Ovary (tissue), 7 donors: ENCODE measurements at regions not wholly inside any gene's neighbourhood (a gene's known extent, or its start where the extent isn't known, plus 50 kb on each side); places are given as distances from the start of the nearest gene placed in this dataset.
"Not testable (repeated sequence)": the region's sequence is repeated elsewhere in the genome, so short reads cannot be mapped to it uniquely, and the experiment has no call there.

Experiments used
- DNase-seq, 5 donors: peaks; one replicate each; pipeline ENCODE4 v3.0.0-alpha.2; 2019 to 2020
- H3K27ac ChIP-seq, 2 donors: fragments of 200-600 bp; one replicate each; pipeline versions ENCODE4 v1.5.1 to v1.8.0; 2019 to 2022
- H3K27me3 ChIP-seq: fragments of 200-600 bp; one replicate; pipeline ENCODE4 v1.8.0; 2022
- H3K36me3 ChIP-seq: fragments of 200-600 bp; sonication (generic); one replicate; pipeline ENCODE4 v1.5.1; 2019
- H3K4me1 ChIP-seq: one replicate; pipeline ENCODE4 v1.8.1; 2013; ENCODE audit warnings: mild to moderate bottlenecking, moderate library complexity; ENCODE audit not compliant: insufficient read depth
- H3K4me3 ChIP-seq: fragments of 200-600 bp; sonication (generic); one replicate; pipeline ENCODE4 v1.5.1; 2017
- H3K9me3 ChIP-seq, 2 donors: fragments of 200-600 bp in 1 of 2; sonication (generic) in 1 of 2; one replicate each; pipeline versions ENCODE4 v1.5.1 to v1.8.1; 2013 to 2019; ENCODE audit warnings: mild to moderate bottlenecking in 1 of 2, moderate library complexity in 1 of 2
- CTCF ChIP-seq, 3 donors: fragments of 450-650 bp in 2 of 3; fragments of 200-600 bp in 1 of 3; IDR thresholded peaks; one replicate each; pipeline versions ENCODE4 v1.5.1 to v1.8.0; 2016 to 2022; ENCODE audit warnings: antibody characterized with exemption in 3 of 3, mild to moderate bottlenecking in 1 of 3
- EP300 ChIP-seq: sonication (generic); formaldehyde crosslinking; IDR thresholded peaks from one replicate; pipeline ENCODE4 v1.6.1; 2017; ENCODE audit warnings: antibody characterized with exemption
- POLR2A ChIP-seq: fragments of 450-650 bp; IDR thresholded peaks from one replicate; pipeline ENCODE4 v1.6.1; 2017; ENCODE audit warnings: antibody characterized with exemption, mild to moderate bottlenecking, moderate library complexity
- WGBS, 3 donors: extraction: QIAGEN DNeasy Blood & Tissue Kit in 1 of 3; methylation state at CpG; one replicate each; pipeline versions ENCODE4 v1.1.5 to v1.1.7; 2013 to 2017; 5-methylcytosine and 5-hydroxymethylcytosine counted together
- intact Hi-C, 4 donors: fragments of 100-400 bp; cut with DNase I; formaldehyde crosslinking; loops; one replicate each; pipeline versions ENCODE4 v1.11.0 to v1.15.1; 2022 to 2023
- donor health status: DM: no; HTN: no; CAD: no; lungs with moderate emphysema.
- donor health status: DM: no; HTN: no; CAD: no.
- donor health status: Bipolar disorder and iron deficiency.
- donor health status: DM: no; HTN: no; CAD: no.
- donor health status: DM: yes; HTN: yes; CAD: no.

DNA sequence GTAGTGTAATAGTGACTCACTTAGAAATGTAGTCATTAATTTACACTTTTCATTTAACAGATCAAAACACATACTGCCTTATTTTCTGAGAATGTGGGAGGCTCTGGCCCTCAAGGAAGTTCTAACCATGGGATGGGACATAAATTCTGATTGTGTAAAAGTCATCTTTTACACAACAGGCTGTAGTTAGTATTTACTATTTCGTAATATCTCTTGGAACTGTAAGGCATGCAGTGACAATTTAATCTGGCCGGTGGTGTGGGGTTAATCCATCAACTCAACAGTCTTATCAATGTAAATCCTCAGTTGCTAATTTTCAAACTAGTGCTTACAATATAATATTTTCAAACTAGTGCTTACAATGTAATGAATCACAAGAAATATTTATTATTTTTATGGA, 1599.2 kb downstream of the EFNB2 start:
- no peak for DNase-seq
- Histone ChIP-seq H3K4me1 (no peaks in the 10 kb centered on the region), H3K4me3 (no peak overlapping the region), H3K27ac (no peak overlapping the region), H3K27me3 (no peaks in the 10 kb centered on the region), H3K36me3 (no peaks in the 10 kb centered on the region), H3K9me3 (no peaks in the 10 kb centered on the region)
- WGBS, 3 donors: 65 to 70% (median 65%) methylated on average over 2 of the region's 2 CpGs
- TF ChIP-seq EP300: no peak
- no peak for TF ChIP-seq POLR2A
- no peak for TF ChIP-seq CTCF (IDR thresholded peaks at IDR 0.05)
- intact Hi-C loops: no loop called here

DNA sequence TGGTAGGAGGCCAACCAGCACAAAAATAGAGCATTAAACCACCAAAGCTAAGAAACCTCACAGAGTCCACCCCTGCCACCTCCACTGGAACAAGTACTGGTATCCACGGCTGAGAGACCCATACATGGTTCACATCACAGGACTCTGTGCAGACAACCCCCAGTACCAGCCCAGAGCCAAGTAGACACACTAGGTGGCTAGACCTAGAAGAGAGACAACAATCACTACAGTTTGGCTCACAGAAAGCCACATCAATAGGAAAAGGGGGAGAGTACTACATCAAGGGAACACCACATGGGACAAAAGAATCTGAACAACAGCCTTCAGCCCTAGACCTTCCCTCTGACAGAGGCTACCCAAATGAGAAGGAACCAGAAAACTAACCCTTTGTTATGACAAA, 1614.9 kb downstream of the EFNB2 start:
- H3K9me3 ChIP-seq, H3K27me3 ChIP-seq, intact Hi-C loops, DNase-seq, H3K36me3 ChIP-seq, H3K27ac ChIP-seq, H3K4me1 ChIP-seq, H3K4me3 ChIP-seq: not testable (repeated sequence)
- 90 to 100% (median 95%) methylated on average over 1 of the region's 1 CpG for WGBS, 3 donors

DNA sequence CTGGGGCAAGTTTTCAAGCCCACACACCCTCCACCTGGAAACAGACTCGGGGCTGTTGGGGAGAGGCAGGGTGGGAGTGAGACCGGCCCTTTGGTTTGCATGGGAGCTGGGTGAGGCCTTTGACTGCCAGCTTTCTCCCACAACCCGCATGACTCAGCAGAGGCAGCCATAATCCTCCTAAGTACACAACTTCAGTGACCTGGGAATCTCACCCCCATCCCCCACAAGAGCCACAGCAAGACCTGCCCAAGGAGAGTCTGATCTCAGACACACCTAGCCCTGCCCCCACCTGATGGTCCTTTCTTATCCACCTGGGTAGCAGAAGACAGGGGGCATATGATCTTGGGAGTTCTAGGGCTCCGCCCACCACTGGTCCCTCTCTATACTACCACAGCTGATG, 1615.4 kb downstream of the EFNB2 start:
- DNase-seq: no peak
- H3K4me1 ChIP-seq: no peaks in the 10 kb centered on the region
- H3K27me3 ChIP-seq: no peaks in the 10 kb centered on the region
- H3K27ac ChIP-seq: no peak overlapping the region
- H3K9me3 ChIP-seq: no peaks in the 10 kb centered on the region
- intact Hi-C loops: no loop called here
- TF ChIP-seq CTCF (IDR thresholded peaks at IDR 0.05) (no peak), EP300 (no peak), POLR2A (no peak)
- no peak overlapping the region for H3K4me3 ChIP-seq
- H3K36me3 ChIP-seq: no peaks in the 10 kb centered on the region
- 88 to 98% (median 95%) methylated on average over 4 of the region's 4 CpGs for WGBS, 3 donors

DNA sequence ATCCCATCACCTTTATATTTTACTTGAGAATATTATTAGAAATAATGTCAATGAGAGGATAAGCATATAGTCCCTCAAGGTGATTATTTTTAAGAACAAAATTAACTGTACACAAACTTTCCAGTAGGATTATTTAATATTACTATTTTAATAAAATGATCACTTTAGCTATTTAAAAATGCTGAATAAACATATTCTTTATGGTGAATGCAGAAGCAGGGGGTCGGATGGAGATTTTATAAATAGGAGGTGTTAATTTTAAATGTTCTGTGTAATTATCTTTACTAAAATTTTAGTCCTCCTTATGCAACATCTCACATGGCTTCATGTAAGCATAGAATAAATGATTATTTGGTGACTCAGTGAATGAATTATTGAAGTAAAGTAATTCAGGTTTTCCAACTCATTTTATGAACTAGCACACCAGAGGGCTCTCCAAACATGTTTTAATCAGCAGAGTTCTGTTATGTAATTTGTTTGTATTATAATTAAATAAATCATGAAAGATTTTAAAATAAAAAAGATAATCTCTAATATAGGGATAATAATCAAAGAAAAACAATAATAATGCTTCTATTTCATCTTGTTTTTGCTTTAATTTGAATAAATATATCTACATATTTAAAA, 1635.2 kb downstream of the EFNB2 start:
- H3K4me3 ChIP-seq: no peak overlapping the region
- H3K27ac ChIP-seq: no peak overlapping the region
- DNase-seq: no peak
- no peaks in the 10 kb centered on the region for H3K9me3 ChIP-seq
- WGBS, 3 donors: 80 to 90% (median 82%) methylated on average over 1 of the region's 1 CpG
- no peaks in the 10 kb centered on the region for H3K27me3 ChIP-seq
- H3K36me3 ChIP-seq: no peaks in the 10 kb centered on the region
- no peak for TF ChIP-seq POLR2A
- TF ChIP-seq CTCF (IDR thresholded peaks at IDR 0.05): no peak
- no peak for TF ChIP-seq EP300
- H3K4me1 ChIP-seq: no peaks in the 10 kb centered on the region
- intact Hi-C loops: no loop called here

GRCh38 chr13:104898484-104898883, 1637.0 kb downstream of the EFNB2 start:
- TF ChIP-seq CTCF (IDR thresholded peaks at IDR 0.05) (no peak), EP300 (no peak), POLR2A (no peak)
- H3K4me3 ChIP-seq: no peak overlapping the region

More at GRCh38 chr13:104898484-104898883, 1637.0 kb downstream of the EFNB2 start:
- Histone ChIP-seq H3K27ac (no peak overlapping the region), H3K36me3 (no peaks in the 10 kb centered on the region), H3K27me3 (no peaks in the 10 kb centered on the region), H3K9me3 (no peaks in the 10 kb centered on the region), H3K4me1 (no peaks in the 10 kb centered on the region)
- no peak for DNase-seq
- intact Hi-C loops: no loop called here
- 91 to 95% (median 93%) methylated on average over 3 of the region's 3 CpGs for WGBS, 3 donors
